ENCODE measurements at regions not wholly inside any gene's neighbourhood (a gene's known extent, or its start where the extent isn't known, plus 50 kb on each side); places are given as distances from the start of the nearest gene placed in this dataset.

GRCh38 chr15:38614621-38615020 lies 50.0 kb upstream of the RASGRP1 start:
- DNase-seq (ENCODE audit: low read depth in 2 of 2), result no peak
- no peak overlapping the region for H3K4me3 ChIP-seq (replicated peaks in 1 of 2; ENCODE audit: low read depth in 2 of 2, low read length in 2 of 2)
- no peak for TF ChIP-seq CTCF (IDR thresholded peaks at IDR 0.05; ENCODE audit: low read depth, low read length)

- H3K4me3 ChIP-seq (replicated peaks in 1 of 2; ENCODE audit: low read depth in 2 of 2, low read length in 2 of 2), result no peak overlapping the region
- TF ChIP-seq CTCF (IDR thresholded peaks at IDR 0.05; ENCODE audit: low read depth, low read length), result no peak
- no peak for DNase-seq (ENCODE audit: low read depth in 2 of 2)
Observed at GRCh38 chr15:38617831-38618230, 53.2 kb upstream of the RASGRP1 start.

- TF ChIP-seq CTCF (IDR thresholded peaks at IDR 0.05; ENCODE audit: low read depth, low read length), result no peak
- no peak for DNase-seq (ENCODE audit: low read depth in 2 of 2)
- H3K4me3 ChIP-seq (replicated peaks in 1 of 2; ENCODE audit: low read depth in 2 of 2, low read length in 2 of 2), result no peak overlapping the region
Observed at GRCh38 chr15:38618242-38618955, 53.8 kb upstream of the RASGRP1 start.

- H3K4me3 ChIP-seq (replicated peaks in 1 of 2; ENCODE audit: low read depth in 2 of 2, low read length in 2 of 2), result no peak overlapping the region
- TF ChIP-seq CTCF (IDR thresholded peaks at IDR 0.05; ENCODE audit: low read depth, low read length), result no peak
- DNase-seq (ENCODE audit: low read depth in 2 of 2), result no peak
Observed at GRCh38 chr15:38620098-38620497, 55.5 kb upstream of the RASGRP1 start.

- TF ChIP-seq CTCF (IDR thresholded peaks at IDR 0.05; ENCODE audit: low read depth, low read length), result no peak
- H3K4me3 ChIP-seq (replicated peaks in 1 of 2; ENCODE audit: low read depth in 2 of 2, low read length in 2 of 2), result no peak overlapping the region
- DNase-seq (ENCODE audit: low read depth in 2 of 2), result no peak
Observed at GRCh38 chr15:38620851-38621594, 56.4 kb upstream of the RASGRP1 start.

GRCh38 chr15:38622304-38622703 lies 57.7 kb upstream of the RASGRP1 start:
- TF ChIP-seq CTCF (IDR thresholded peaks at IDR 0.05; ENCODE audit: low read depth, low read length), result no peak
- no peak for DNase-seq (ENCODE audit: low read depth in 2 of 2)
- H3K4me3 ChIP-seq (replicated peaks in 1 of 2; ENCODE audit: low read depth in 2 of 2, low read length in 2 of 2), result no peak overlapping the region

Data from cardiac fibroblast (primary cell).